ENCODE measurements at regions not wholly inside any gene's neighbourhood (a gene's known extent, or its start where the extent isn't known, plus 50 kb on each side); places are given as distances from the start of the nearest gene placed in this dataset.

- peak overlapping the region; percentile 34; the same call in 1 of the 2 replicates for H3K4me3 ChIP-seq (ENCODE audit: low read depth, low read length)
- no peak for TF ChIP-seq CTCF (IDR thresholded peaks at IDR 0.05; ENCODE audit: low read depth, low read length)
Measured at GRCh38 chr18:75638223-75638775, 210.8 kb upstream of the SMIM21 start.

- TF ChIP-seq CTCF (IDR thresholded peaks at IDR 0.05; ENCODE audit: low read depth, low read length), result no peak
- no peak overlapping the region for H3K4me3 ChIP-seq (ENCODE audit: low read depth, low read length)
Measured at GRCh38 chr18:75635096-75635495, 207.6 kb upstream of the SMIM21 start.

DNA sequence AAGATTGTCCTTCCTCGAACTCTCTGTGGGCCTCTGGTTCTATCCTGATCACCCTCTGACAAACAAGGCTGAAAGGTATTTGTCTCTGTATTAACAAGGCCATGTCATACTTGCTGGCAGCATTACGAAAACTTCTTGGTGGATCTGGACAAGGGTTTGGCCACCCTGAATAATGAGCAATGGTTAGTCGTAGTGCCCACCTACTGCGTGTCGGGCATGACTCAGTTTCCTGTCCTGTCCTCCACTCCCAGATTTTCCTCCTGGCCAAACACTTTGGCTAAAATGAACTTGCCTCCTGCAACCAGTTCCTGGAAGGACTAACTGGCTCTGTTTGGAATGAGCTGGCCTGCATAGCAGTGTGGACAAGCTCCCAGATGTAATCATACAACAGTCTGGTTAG is 198.5 kb upstream of the SMIM21 start:
- H3K4me3 ChIP-seq (ENCODE audit: low read depth, low read length), result no peak overlapping the region
- TF ChIP-seq CTCF (IDR thresholded peaks at IDR 0.05; ENCODE audit: low read depth, low read length), result no peak

DNA sequence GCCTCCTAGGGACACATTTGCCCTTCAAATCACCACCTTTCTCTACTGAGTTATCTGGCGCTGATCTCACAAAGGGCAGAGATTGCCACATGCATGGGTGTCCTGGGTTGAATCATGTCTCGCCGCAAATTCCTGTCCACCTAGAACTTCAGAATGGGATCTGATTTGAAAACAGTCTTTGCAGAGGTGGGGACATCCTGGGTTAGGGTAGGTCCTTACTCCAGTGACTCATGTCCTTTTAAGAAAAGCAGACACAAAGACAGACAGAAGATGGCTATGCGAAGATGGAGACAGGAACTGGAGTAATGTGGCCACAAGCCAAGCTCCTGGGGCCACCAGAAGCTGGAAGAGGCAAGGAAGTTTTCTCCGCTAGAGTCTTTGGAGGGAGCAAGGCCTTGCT is 197.4 kb upstream of the SMIM21 start:
- H3K4me3 ChIP-seq (ENCODE audit: low read depth, low read length), result no peak overlapping the region
- TF ChIP-seq CTCF (IDR thresholded peaks at IDR 0.05; ENCODE audit: low read depth, low read length), result no peak

- no peak overlapping the region for H3K4me3 ChIP-seq (ENCODE audit: low read depth, low read length)
- no peak for TF ChIP-seq CTCF (IDR thresholded peaks at IDR 0.05; ENCODE audit: low read depth, low read length)
Measured at GRCh38 chr18:75621818-75622217, 194.3 kb upstream of the SMIM21 start.

DNA sequence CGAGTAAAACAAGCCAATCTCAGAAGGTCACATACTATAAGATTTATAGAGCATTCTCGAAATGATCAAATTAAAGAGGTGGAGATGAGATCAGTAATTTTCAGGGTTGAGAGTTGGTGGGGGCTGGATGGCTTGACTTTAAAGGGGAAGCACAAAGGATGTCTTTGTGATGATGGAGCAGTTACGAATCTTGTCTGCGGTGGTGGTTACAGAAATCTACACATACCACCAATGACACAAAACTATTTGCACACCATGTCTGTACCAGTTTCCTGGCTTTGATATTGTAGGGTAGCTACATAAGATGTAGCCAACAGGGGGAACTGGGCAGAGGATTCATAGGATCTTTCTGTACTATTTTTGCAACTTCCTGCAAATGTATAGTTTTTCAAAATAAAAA is 190.6 kb upstream of the SMIM21 start:
- no peak for TF ChIP-seq CTCF (IDR thresholded peaks at IDR 0.05; ENCODE audit: low read depth, low read length)

GRCh38 chr18:75612456-75612855 is 185.0 kb upstream of the SMIM21 start:
- TF ChIP-seq CTCF (IDR thresholded peaks at IDR 0.05; ENCODE audit: low read depth, low read length), result no peak
- H3K4me3 ChIP-seq (ENCODE audit: low read depth, low read length), result no peak overlapping the region

More for the DNA sequence above, 190.6 kb upstream of the SMIM21 start:
- no peak overlapping the region for H3K4me3 ChIP-seq (ENCODE audit: low read depth, low read length)
